Thyroid gland (tissue), 4 donors: ENCODE measurements at regions not wholly inside any gene's neighbourhood (a gene's known extent, or its start where the extent isn't known, plus 50 kb on each side); places are given as distances from the start of the nearest gene placed in this dataset.

Source experiments
- DNase-seq, 2 donors: peaks; one replicate each; pipeline ENCODE4 v3.0.0-alpha.2; 2019
- H3K27ac ChIP-seq, 3 donors: fragments of 200-600 bp; sonication (generic); 1 replicate in 2 of 3; 2 replicates in 1 of 3; pipeline ENCODE4 v1.5.1; 2016 to 2019; ENCODE audit warnings: mild to moderate bottlenecking in 1 of 3, moderate library complexity in 1 of 3
- H3K27me3 ChIP-seq: fragments of 200-600 bp; sonication (generic); one replicate; pipeline ENCODE4 v1.5.1; 2019
- H3K36me3 ChIP-seq, 2 donors: fragments of 200-600 bp; sonication (generic); one replicate each; pipeline ENCODE4 v1.5.1; 2016 to 2019
- H3K4me1 ChIP-seq, 2 donors: fragments of 200-600 bp; sonication (generic); one replicate each; pipeline ENCODE4 v1.5.1; 2017 to 2019
- H3K4me3 ChIP-seq, 3 donors: fragments of 200-600 bp; sonication (generic); replicated peaks in 1 of 3; 1 replicate in 2 of 3; 2 replicates in 1 of 3; pipeline ENCODE4 v1.5.1; 2016; ENCODE audit warnings: mild to moderate bottlenecking in 1 of 3
- H3K9me3 ChIP-seq: fragments of 200-600 bp; sonication (generic); one replicate; pipeline ENCODE4 v1.5.1; 2017
- POLR2A ChIP-seq, 2 donors: fragments of 450-650 bp; IDR thresholded peaks; one replicate each; pipeline ENCODE4 v1.6.1; 2017; ENCODE audit warnings: antibody characterized with exemption in 2 of 2, mild to moderate bottlenecking in 2 of 2, moderate library complexity in 1 of 2
- WGBS, 2 donors: methylation state at CpG; one replicate each; pipeline ENCODE4 v1.1.5; 2017; 5-methylcytosine and 5-hydroxymethylcytosine counted together
- intact Hi-C: fragments of 100-400 bp; cut with DNase I; formaldehyde crosslinking; loops from one replicate; pipeline ENCODE4 v1.15.1; 2023
- TF ChIP-seq, protein P1 (sequence below), 6 experiments: fragments of 200-600 bp in 3 of 6; fragments of 450-650 bp in 3 of 6; sonication (generic) in 3 of 6; IDR thresholded peaks; one replicate each; pipeline ENCODE4 v1.5.1; 2016 to 2019; ENCODE audit warnings: antibody characterized with exemption in 6 of 6, mild to moderate bottlenecking in 2 of 6, inconsistent platforms in 1 of 6, moderate library complexity in 1 of 6

DNA sequence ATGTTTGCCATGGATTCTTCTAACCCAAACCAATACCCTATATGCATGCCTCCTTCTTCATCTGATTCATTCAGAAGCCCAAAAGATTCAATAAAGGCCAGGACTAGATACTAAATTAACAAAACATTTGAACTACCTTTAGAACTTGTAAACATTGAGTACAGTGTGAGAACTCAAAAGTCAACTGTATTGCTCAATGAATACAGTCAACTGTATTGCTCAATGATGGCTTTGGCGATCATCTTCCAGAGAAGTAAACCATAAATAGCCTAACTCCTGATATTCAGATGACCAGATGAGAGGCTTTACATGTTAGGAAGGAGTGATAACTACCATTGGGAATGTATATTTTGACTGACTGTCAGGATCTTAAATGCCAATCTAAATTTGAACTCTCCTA, 206.5 kb upstream of the ITGA4 start:
- Histone ChIP-seq H3K4me1 (no peaks in the 10 kb centered on the region), H3K27ac (no peak overlapping the region), H3K9me3 (no peaks in the 10 kb centered on the region), H3K36me3 (no peaks in the 10 kb centered on the region), H3K27me3 (no peaks in the 10 kb centered on the region), H3K4me3 (no peak overlapping the region)
- no peak for DNase-seq
- 81 to 91% methylated on average over 1 of the region's 1 CpG for WGBS, 2 donors
- TF ChIP-seq, protein P1, sequence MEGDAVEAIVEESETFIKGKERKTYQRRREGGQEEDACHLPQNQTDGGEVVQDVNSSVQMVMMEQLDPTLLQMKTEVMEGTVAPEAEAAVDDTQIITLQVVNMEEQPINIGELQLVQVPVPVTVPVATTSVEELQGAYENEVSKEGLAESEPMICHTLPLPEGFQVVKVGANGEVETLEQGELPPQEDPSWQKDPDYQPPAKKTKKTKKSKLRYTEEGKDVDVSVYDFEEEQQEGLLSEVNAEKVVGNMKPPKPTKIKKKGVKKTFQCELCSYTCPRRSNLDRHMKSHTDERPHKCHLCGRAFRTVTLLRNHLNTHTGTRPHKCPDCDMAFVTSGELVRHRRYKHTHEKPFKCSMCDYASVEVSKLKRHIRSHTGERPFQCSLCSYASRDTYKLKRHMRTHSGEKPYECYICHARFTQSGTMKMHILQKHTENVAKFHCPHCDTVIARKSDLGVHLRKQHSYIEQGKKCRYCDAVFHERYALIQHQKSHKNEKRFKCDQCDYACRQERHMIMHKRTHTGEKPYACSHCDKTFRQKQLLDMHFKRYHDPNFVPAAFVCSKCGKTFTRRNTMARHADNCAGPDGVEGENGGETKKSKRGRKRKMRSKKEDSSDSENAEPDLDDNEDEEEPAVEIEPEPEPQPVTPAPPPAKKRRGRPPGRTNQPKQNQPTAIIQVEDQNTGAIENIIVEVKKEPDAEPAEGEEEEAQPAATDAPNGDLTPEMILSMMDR (IDR thresholded peaks at IDR 0.05) = no peak
- TF ChIP-seq POLR2A (IDR thresholded peaks at IDR 0.05) = no peak
- intact Hi-C loops = no loop called here

DNA sequence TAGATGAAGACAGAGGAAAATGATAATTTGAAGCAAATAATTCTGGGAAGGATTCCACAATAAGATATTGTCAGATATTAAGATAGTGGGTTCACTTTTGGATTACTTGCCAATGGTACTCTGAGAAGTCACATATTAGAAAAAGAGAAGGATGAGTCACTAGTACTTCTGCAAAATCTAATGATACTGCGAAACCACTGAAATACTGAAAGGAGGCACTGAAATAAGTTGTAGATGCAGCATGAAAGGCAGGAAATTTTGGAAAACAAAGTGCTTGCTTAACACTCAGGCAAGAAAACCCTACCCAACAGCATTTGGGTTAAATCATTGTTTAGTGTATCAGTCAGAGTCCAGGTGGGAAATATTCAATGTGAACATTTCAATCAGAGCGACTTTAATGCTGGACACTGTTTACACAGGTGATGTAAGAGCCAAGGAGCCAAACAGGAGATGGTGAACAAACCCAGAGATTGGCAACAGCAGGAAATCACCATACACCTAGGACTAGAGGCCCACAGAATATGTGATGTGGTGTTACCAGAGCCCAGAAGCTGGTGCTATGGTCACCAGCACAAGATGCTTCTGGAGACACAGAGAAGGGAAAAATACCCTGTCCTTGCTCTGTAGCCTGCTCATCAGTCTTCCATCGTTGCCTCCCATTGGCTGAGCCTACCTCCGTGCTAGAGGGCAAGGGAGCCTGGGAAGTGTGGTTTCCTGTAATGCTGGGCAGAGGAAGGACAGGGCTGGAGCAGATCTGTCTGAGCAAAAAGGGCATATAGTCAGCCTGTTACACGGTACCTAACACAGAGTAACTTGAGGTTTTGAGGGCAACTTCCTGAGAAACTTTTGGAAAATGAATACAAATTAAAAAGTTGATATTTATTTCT, 204.7 kb upstream of the ITGA4 start:
- H3K4me1 ChIP-seq = no peaks in the 10 kb centered on the region
- no peaks in the 10 kb centered on the region for H3K36me3 ChIP-seq
- DNase-seq = no peak
- H3K4me3 ChIP-seq = no peak overlapping the region
- no peak for TF ChIP-seq POLR2A (IDR thresholded peaks at IDR 0.05)
- TF ChIP-seq, protein P1 (IDR thresholded peaks at IDR 0.05) = no peak
- 83 to 86% methylated on average over 5 of the region's 5 CpGs for WGBS, 2 donors
- H3K27me3 ChIP-seq = no peaks in the 10 kb centered on the region
- no peaks in the 10 kb centered on the region for H3K9me3 ChIP-seq
- H3K27ac ChIP-seq = no peak overlapping the region
- intact Hi-C loops = no loop called here

DNA sequence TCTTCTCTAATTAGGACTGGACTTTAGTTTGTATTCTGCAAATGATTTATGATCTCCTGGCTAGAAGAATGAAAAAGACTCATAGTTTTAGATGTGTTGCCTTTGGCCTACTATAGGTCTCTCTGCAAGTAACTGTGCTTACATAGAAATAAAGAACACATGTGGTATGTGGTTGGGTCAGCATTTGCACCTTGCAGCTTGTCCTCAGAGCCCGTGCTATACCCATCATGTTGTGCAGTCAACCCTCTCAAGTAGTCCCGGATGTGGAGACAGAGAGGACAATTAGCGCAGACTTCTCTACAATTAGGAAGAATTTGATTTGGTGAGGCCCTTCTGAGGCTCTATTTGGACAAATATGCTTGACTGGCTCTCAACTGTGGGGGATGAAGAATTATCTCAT, 203.7 kb upstream of the ITGA4 start:
- H3K27me3 ChIP-seq = no peaks in the 10 kb centered on the region
- 55 to 66% methylated on average over 3 of the region's 3 CpGs for WGBS, 2 donors
- no peaks in the 10 kb centered on the region for H3K36me3 ChIP-seq
- intact Hi-C loops = no loop called here
- DNase-seq = no peak
- no peaks in the 10 kb centered on the region for H3K9me3 ChIP-seq
- no peaks in the 10 kb centered on the region for H3K4me1 ChIP-seq
- no peak overlapping the region for H3K4me3 ChIP-seq
- TF ChIP-seq POLR2A (IDR thresholded peaks at IDR 0.05) = no peak
- TF ChIP-seq, protein P1 (IDR thresholded peaks at IDR 0.05) = no peak
- no peak overlapping the region for H3K27ac ChIP-seq

DNA sequence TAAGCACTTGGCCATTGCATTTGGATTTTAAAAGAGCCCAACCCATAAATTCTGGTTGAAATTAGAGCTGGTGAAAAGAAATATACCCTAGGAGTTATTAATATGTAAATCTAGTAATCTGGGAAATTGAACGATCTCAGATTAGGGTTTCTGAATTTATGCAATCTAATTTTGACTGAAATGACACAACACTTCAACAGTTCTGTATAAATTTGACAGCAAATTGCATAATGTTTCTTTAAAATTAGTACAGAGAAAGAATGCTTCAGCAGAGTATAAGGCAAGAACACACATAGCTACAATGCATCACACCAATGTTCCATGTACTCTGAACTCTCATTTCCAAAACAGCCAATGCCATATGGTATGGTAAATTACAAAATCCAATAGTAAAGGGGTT, 201.5 kb upstream of the ITGA4 start:
- Histone ChIP-seq H3K4me1 (no peaks in the 10 kb centered on the region), H3K27ac (no peak overlapping the region), H3K27me3 (no peaks in the 10 kb centered on the region), H3K4me3 (no peak overlapping the region), H3K36me3 (no peaks in the 10 kb centered on the region), H3K9me3 (no peaks in the 10 kb centered on the region)
- WGBS, 2 donors = 82 to 86% methylated on average over 1 of the region's 1 CpG
- intact Hi-C loops = no loop called here
- TF ChIP-seq POLR2A (IDR thresholded peaks at IDR 0.05) = no peak
- TF ChIP-seq, protein P1 (IDR thresholded peaks at IDR 0.05) = no peak
- no peak for DNase-seq

DNA sequence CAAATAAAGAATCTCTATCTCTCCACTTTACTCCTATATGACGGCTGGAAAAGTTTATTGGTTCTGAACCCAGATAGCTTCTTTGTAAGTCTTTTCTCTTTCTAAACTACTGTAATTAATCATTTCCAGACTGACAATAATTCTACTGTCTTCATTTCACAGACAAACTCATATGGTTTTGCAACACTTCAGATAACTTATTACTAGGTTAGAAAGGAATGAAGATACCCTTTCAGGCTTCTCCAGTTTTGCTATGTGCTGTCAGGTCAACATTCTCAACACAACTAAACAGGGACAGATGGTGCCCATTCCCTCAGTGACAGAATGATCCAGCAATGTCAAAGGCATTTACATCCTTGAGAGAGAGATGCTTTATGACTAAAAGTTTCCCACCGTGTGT, 198.5 kb upstream of the ITGA4 start:
- Histone ChIP-seq H3K36me3 (no peaks in the 10 kb centered on the region), H3K27me3 (no peaks in the 10 kb centered on the region), H3K9me3 (no peaks in the 10 kb centered on the region), H3K4me3 (no peak overlapping the region), H3K27ac (no peak overlapping the region), H3K4me1 (no peaks in the 10 kb centered on the region)
- no peak for TF ChIP-seq POLR2A (IDR thresholded peaks at IDR 0.05)
- TF ChIP-seq, protein P1 (IDR thresholded peaks at IDR 0.05) = no peak
- DNase-seq = no peak
- 78 to 85% methylated on average over 2 of the region's 2 CpGs for WGBS, 2 donors
- intact Hi-C loops = no loop called here
